ENCODE measurements at regions not wholly inside any gene's neighbourhood (a gene's known extent, or its start where the extent isn't known, plus 50 kb on each side); places are given as distances from the start of the nearest gene placed in this dataset.

DNA sequence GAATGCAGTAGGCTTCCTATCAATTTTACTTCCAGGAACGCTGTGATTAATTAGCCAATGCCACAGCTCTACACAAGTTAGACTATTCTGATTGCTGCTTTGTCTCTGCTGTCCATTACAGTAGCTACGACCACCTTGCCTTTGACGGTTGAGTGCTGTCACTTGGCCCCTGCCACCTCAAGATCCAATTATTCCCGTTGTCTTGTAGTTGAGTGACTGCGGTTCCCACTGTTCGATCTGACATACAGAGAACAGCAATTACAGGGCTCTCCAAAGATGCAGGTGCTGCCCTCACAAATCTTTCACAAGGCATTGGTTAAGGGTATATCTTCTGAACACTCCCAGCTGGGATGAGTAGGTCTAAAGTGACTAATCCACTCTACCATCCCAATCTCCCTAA lies 393.4 kb upstream of the KIF2A start:
- Histone ChIP-seq H3F3A (ENCODE audit: insufficient read depth, low read length) (no peaks in the 10 kb centered on the region), H3K4me3 (ENCODE audit: low read length) (no peak overlapping the region), H3K4me1 (ENCODE audit: low read length) (no peaks in the 10 kb centered on the region), H3K4me2 (ENCODE audit: low read depth, low read length) (no peak overlapping the region), H3K36me3 (replicated peaks; ENCODE audit: insufficient read depth, low read length) (no peaks in the 10 kb centered on the region), H2AFZ (ENCODE audit: low read length) (no peak overlapping the region), H4K20me1 (ENCODE audit: insufficient read depth, low read length) (no peaks in the 10 kb centered on the region), H3K27me3 (replicated peaks; ENCODE audit: insufficient read depth, low read length) (no peaks in the 10 kb centered on the region), H3K9ac (ENCODE audit: low read length) (no peak overlapping the region), H3K27ac (ENCODE audit: low read length) (no peak overlapping the region), H3K9me2 (replicated peaks; ENCODE audit: insufficient read depth, low read length) (no peaks in the 10 kb centered on the region), H3K9me3 (replicated peaks; ENCODE audit: insufficient read depth, low read length) (no peaks in the 10 kb centered on the region), H3K79me2 (ENCODE audit: low read length) (no peaks in the 10 kb centered on the region)
- no peak for DNase-seq
- TF ChIP-seq EZH2 (optimal IDR thresholded peaks at IDR 0.05; ENCODE audit: low read depth, low read length) (no peak), EZH2phosphoT487 (IDR thresholded peaks at IDR 0.05; ENCODE audit: low read length) (no peak), CTCF (IDR thresholded peaks at IDR 0.05; ENCODE audit: low read length) (no peak)

DNA sequence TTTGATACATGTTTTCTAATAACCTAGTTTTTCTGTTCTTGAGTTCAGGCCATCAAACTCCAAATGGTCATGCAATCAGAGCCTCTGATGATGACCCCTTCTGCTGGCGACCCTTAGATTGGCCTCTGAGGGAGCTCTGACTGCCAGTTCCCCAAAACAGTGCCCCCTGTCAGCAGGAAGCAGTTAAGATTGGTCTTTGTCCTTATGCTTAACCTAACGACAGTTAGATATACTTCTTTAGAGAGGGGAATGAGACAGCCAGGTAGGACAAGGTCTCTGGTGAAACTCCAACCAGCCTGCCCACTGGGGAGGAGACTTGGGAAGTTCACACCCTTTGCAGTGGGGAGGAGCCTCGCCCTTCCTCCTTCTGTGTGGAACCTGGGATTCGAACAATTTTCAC lies 390.4 kb upstream of the KIF2A start:
- Histone ChIP-seq H3K4me1 (ENCODE audit: low read length) (no peaks in the 10 kb centered on the region), H3K9me3 (replicated peaks; ENCODE audit: insufficient read depth, low read length) (no peaks in the 10 kb centered on the region), H2AFZ (ENCODE audit: low read length) (no peak overlapping the region), H3K27ac (ENCODE audit: low read length) (no peak overlapping the region), H3F3A (ENCODE audit: insufficient read depth, low read length) (no peaks in the 10 kb centered on the region), H3K4me3 (ENCODE audit: low read length) (no peak overlapping the region), H3K36me3 (replicated peaks; ENCODE audit: insufficient read depth, low read length) (no peaks in the 10 kb centered on the region), H3K4me2 (ENCODE audit: low read depth, low read length) (no peak overlapping the region), H3K9me2 (replicated peaks; ENCODE audit: insufficient read depth, low read length) (no peaks in the 10 kb centered on the region), H4K20me1 (ENCODE audit: insufficient read depth, low read length) (no peaks in the 10 kb centered on the region), H3K9ac (ENCODE audit: low read length) (no peak overlapping the region), H3K27me3 (replicated peaks; ENCODE audit: insufficient read depth, low read length) (no peaks in the 10 kb centered on the region), H3K79me2 (ENCODE audit: low read length) (no peaks in the 10 kb centered on the region)
- TF ChIP-seq EZH2phosphoT487 (IDR thresholded peaks at IDR 0.05; ENCODE audit: low read length) (no peak), CTCF (IDR thresholded peaks at IDR 0.05; ENCODE audit: low read length) (no peak), EZH2 (optimal IDR thresholded peaks at IDR 0.05; ENCODE audit: low read depth, low read length) (no peak)
- no peak for DNase-seq

- Histone ChIP-seq H3K9me2 (replicated peaks; ENCODE audit: insufficient read depth, low read length) (no peaks in the 10 kb centered on the region), H3K27ac (ENCODE audit: low read length) (no peak overlapping the region), H3K36me3 (replicated peaks; ENCODE audit: insufficient read depth, low read length) (no peaks in the 10 kb centered on the region), H4K20me1 (ENCODE audit: insufficient read depth, low read length) (no peaks in the 10 kb centered on the region), H3K9me3 (replicated peaks; ENCODE audit: insufficient read depth, low read length) (no peaks in the 10 kb centered on the region), H3F3A (ENCODE audit: insufficient read depth, low read length) (no peaks in the 10 kb centered on the region), H3K9ac (ENCODE audit: low read length) (no peak overlapping the region), H3K4me3 (ENCODE audit: low read length) (no peak overlapping the region), H2AFZ (ENCODE audit: low read length) (no peak overlapping the region), H3K4me1 (ENCODE audit: low read length) (no peaks in the 10 kb centered on the region), H3K4me2 (ENCODE audit: low read depth, low read length) (no peak overlapping the region), H3K79me2 (ENCODE audit: low read length) (no peaks in the 10 kb centered on the region), H3K27me3 (replicated peaks; ENCODE audit: insufficient read depth, low read length) (no peaks in the 10 kb centered on the region)
- TF ChIP-seq EZH2phosphoT487 (IDR thresholded peaks at IDR 0.05; ENCODE audit: low read length) (no peak), CTCF (IDR thresholded peaks at IDR 0.05; ENCODE audit: low read length) (no peak), EZH2 (optimal IDR thresholded peaks at IDR 0.05; ENCODE audit: low read depth, low read length) (no peak)
- DNase-seq = no peak
Observed at GRCh38 chr5:61916621-61917620, 389.1 kb upstream of the KIF2A start.
